ENCODE measurements at regions not wholly inside any gene's neighbourhood (a gene's known extent, or its start where the extent isn't known, plus 50 kb on each side); places are given as distances from the start of the nearest gene placed in this dataset.

GRCh38 chr6:145020114-145020513 is 715.2 kb downstream of the EPM2A start:
- no peak overlapping the region for H3K4me3 ChIP-seq (ENCODE audit: low read length)

GRCh38 chr6:145020543-145020942 is 714.8 kb downstream of the EPM2A start:
- Histone ChIP-seq H3K9ac (ENCODE audit: low read length) (no peak overlapping the region), H3K4me1 (ENCODE audit: control insufficient read depth, insufficient read depth, low read length) (no peaks in the 10 kb centered on the region), H3K9me3 (ENCODE audit: control insufficient read depth, low read length) (no peaks in the 10 kb centered on the region), H3K36me3 (ENCODE audit: control insufficient read depth, insufficient read depth, low read length) (no peaks in the 10 kb centered on the region), H3K4me3 (ENCODE audit: low read length) (no peak overlapping the region), H3K27me3 (ENCODE audit: control insufficient read depth, insufficient read depth, low read length) (no peaks in the 10 kb centered on the region)

More at GRCh38 chr6:145020114-145020513, 715.2 kb downstream of the EPM2A start:
- no peaks in the 10 kb centered on the region for H3K27me3 ChIP-seq (ENCODE audit: control insufficient read depth, insufficient read depth, low read length)
- H3K9ac ChIP-seq (ENCODE audit: low read length) = no peak overlapping the region
- H3K9me3 ChIP-seq (ENCODE audit: control insufficient read depth, low read length) = no peaks in the 10 kb centered on the region
- H3K4me1 ChIP-seq (ENCODE audit: control insufficient read depth, insufficient read depth, low read length) = no peaks in the 10 kb centered on the region
- no peaks in the 10 kb centered on the region for H3K36me3 ChIP-seq (ENCODE audit: control insufficient read depth, insufficient read depth, low read length)

DNA sequence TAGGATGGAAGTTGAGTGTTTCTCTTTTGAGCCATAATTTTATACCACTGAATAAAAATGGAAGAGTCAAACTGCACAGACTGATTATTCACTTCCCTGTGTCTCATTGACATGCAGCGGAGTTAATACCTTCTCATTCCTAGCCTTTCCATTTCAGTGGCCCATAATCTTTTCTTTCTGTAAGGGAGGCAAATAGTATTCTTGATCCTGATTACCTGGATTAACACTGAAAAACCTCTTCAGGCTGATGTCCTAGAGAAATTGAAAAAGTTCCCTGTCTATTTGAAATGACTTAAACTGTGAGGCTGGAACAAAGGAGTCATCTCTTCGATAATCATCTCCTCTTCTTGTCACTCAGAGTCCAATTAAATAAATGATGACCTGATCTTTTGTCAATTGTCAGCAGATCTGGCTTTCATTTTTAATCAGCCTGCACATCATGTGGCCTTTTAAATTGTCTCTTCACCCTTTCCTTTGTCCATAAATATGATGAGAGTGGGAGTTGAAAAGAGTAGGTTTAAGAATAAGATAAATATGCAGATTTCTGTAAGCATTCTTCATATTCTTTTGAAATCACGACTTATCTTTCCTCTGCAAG is 713.0 kb downstream of the EPM2A start:
- Histone ChIP-seq H3K27me3 (ENCODE audit: control insufficient read depth, insufficient read depth, low read length) (no peaks in the 10 kb centered on the region), H3K4me3 (ENCODE audit: low read length) (no peak overlapping the region)

GRCh38 chr6:145023116-145023726 is 712.1 kb downstream of the EPM2A start:
- no peaks in the 10 kb centered on the region for H3K36me3 ChIP-seq (ENCODE audit: control insufficient read depth, insufficient read depth, low read length)
- H3K27me3 ChIP-seq (ENCODE audit: control insufficient read depth, insufficient read depth, low read length) = no peaks in the 10 kb centered on the region
- no peaks in the 10 kb centered on the region for H3K4me1 ChIP-seq (ENCODE audit: control insufficient read depth, insufficient read depth, low read length)
- no peak overlapping the region for H3K4me3 ChIP-seq (ENCODE audit: low read length)
- no peaks in the 10 kb centered on the region for H3K9me3 ChIP-seq (ENCODE audit: control insufficient read depth, low read length)
- H3K9ac ChIP-seq (ENCODE audit: low read length) = no peak overlapping the region

More for the DNA sequence above, 713.0 kb downstream of the EPM2A start:
- H3K4me1 ChIP-seq (ENCODE audit: control insufficient read depth, insufficient read depth, low read length) = no peaks in the 10 kb centered on the region
- no peaks in the 10 kb centered on the region for H3K9me3 ChIP-seq (ENCODE audit: control insufficient read depth, low read length)
- no peak overlapping the region for H3K9ac ChIP-seq (ENCODE audit: low read length)
- no peaks in the 10 kb centered on the region for H3K36me3 ChIP-seq (ENCODE audit: control insufficient read depth, insufficient read depth, low read length)

GRCh38 chr6:145025488-145025887 is 709.8 kb downstream of the EPM2A start:
- Histone ChIP-seq H3K9me3 (ENCODE audit: control insufficient read depth, low read length) (no peaks in the 10 kb centered on the region), H3K4me3 (ENCODE audit: low read length) (no peak overlapping the region), H3K27me3 (ENCODE audit: control insufficient read depth, insufficient read depth, low read length) (no peaks in the 10 kb centered on the region), H3K9ac (ENCODE audit: low read length) (no peak overlapping the region), H3K36me3 (ENCODE audit: control insufficient read depth, insufficient read depth, low read length) (no peaks in the 10 kb centered on the region), H3K4me1 (ENCODE audit: control insufficient read depth, insufficient read depth, low read length) (no peaks in the 10 kb centered on the region)

GRCh38 chr6:145026267-145026679 is 709.0 kb downstream of the EPM2A start:
- H3K9me3 ChIP-seq (ENCODE audit: control insufficient read depth, low read length) = no peaks in the 10 kb centered on the region
- no peak overlapping the region for H3K9ac ChIP-seq (ENCODE audit: low read length)
- H3K36me3 ChIP-seq (ENCODE audit: control insufficient read depth, insufficient read depth, low read length) = no peaks in the 10 kb centered on the region
- no peak overlapping the region for H3K4me3 ChIP-seq (ENCODE audit: low read length)
- H3K27me3 ChIP-seq (ENCODE audit: control insufficient read depth, insufficient read depth, low read length) = no peaks in the 10 kb centered on the region
- H3K4me1 ChIP-seq (ENCODE audit: control insufficient read depth, insufficient read depth, low read length) = no peaks in the 10 kb centered on the region

- Histone ChIP-seq H3K4me3 (ENCODE audit: low read length) (no peak overlapping the region), H3K27me3 (ENCODE audit: control insufficient read depth, insufficient read depth, low read length) (no peaks in the 10 kb centered on the region), H3K9me3 (ENCODE audit: control insufficient read depth, low read length) (no peaks in the 10 kb centered on the region), H3K36me3 (ENCODE audit: control insufficient read depth, insufficient read depth, low read length) (no peaks in the 10 kb centered on the region), H3K4me1 (ENCODE audit: control insufficient read depth, insufficient read depth, low read length) (no peaks in the 10 kb centered on the region), H3K9ac (ENCODE audit: low read length) (no peak overlapping the region)
Observed at GRCh38 chr6:145028144-145028818, 707.0 kb downstream of the EPM2A start.

DNA sequence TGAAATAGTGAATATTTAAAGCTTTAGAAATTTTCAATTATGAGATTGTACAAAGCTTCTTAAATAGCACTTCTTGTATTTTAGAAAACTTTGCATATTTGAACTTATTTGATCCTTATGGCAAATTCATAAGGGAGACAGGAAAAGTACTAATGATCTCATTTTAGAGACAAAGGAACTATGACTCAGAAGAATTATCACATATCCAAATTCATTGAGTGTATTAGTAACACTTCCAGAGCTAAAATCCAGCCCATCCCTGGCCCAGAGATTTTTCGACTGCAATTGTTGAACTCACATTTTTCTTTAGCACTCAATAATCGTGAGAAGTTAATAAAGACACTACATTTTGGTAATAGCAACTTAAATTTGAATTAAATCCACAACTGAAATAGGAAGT is 704.3 kb downstream of the EPM2A start:
- Histone ChIP-seq H3K4me1 (ENCODE audit: control insufficient read depth, insufficient read depth, low read length) (no peaks in the 10 kb centered on the region), H3K36me3 (ENCODE audit: control insufficient read depth, insufficient read depth, low read length) (no peaks in the 10 kb centered on the region), H3K9me3 (ENCODE audit: control insufficient read depth, low read length) (no peaks in the 10 kb centered on the region), H3K4me3 (ENCODE audit: low read length) (no peak overlapping the region), H3K27me3 (ENCODE audit: control insufficient read depth, insufficient read depth, low read length) (no peaks in the 10 kb centered on the region), H3K9ac (ENCODE audit: low read length) (no peak overlapping the region)

DNA sequence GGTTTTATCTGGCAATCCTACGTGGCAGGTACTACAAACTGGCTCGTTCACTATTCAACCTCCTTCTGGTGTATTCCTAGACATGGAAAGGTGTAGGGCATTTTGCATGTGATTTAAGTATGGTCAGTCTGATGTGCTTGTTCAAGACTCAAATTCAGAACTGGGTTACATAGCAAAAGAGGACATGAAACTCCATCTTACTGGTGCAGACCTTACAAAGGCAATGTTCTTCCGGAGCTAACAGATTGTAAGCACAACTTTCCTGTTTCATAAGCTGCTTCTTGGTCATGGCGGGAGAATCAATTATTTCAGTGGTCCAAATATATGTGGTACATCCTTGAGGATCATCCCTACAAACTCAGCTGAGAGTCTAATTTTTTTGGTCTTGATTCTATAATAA is 703.4 kb downstream of the EPM2A start:
- Histone ChIP-seq H3K4me1 (ENCODE audit: control insufficient read depth, insufficient read depth, low read length) (no peaks in the 10 kb centered on the region), H3K4me3 (ENCODE audit: low read length) (no peak overlapping the region), H3K9me3 (ENCODE audit: control insufficient read depth, low read length) (no peaks in the 10 kb centered on the region), H3K9ac (ENCODE audit: low read length) (no peak overlapping the region), H3K36me3 (ENCODE audit: control insufficient read depth, insufficient read depth, low read length) (no peaks in the 10 kb centered on the region), H3K27me3 (ENCODE audit: control insufficient read depth, insufficient read depth, low read length) (no peaks in the 10 kb centered on the region)

DNA sequence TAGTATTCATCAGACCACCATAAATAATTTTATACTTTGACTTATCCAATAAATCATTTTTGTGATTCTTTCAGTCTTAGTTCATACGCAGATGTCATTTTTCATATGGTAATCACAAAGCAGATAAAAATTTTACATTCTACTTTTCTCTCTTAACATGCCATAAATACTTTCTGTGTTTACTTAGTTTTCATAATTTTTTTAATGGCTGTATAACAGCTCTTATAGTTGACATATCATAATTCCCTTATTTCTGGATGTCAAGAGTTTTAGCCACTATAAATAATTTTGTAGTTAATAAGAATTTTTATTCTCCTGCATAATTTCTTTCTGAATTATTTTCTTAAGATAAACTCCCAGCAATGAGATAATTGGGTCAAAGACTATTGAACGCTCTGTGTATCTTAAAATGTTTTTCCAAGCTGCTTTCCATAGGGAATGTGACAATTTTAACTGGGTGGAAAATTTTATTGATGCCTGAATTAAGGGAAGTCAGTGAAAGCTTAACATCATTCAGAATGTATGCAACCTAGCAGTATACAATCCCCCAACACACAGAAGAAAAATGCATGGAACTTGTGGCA is 702.7 kb downstream of the EPM2A start:
- Histone ChIP-seq H3K9me3 (ENCODE audit: control insufficient read depth, low read length) (no peaks in the 10 kb centered on the region), H3K4me1 (ENCODE audit: control insufficient read depth, insufficient read depth, low read length) (no peaks in the 10 kb centered on the region), H3K36me3 (ENCODE audit: control insufficient read depth, insufficient read depth, low read length) (no peaks in the 10 kb centered on the region), H3K9ac (ENCODE audit: low read length) (no peak overlapping the region), H3K27me3 (ENCODE audit: control insufficient read depth, insufficient read depth, low read length) (no peaks in the 10 kb centered on the region), H3K4me3 (ENCODE audit: low read length) (no peak overlapping the region)

- no peak overlapping the region for H3K9ac ChIP-seq (ENCODE audit: low read length)
- H3K4me1 ChIP-seq (ENCODE audit: control insufficient read depth, insufficient read depth, low read length) = no peaks in the 10 kb centered on the region
- H3K4me3 ChIP-seq (ENCODE audit: low read length) = no peak overlapping the region
- no peaks in the 10 kb centered on the region for H3K36me3 ChIP-seq (ENCODE audit: control insufficient read depth, insufficient read depth, low read length)
- H3K27me3 ChIP-seq (ENCODE audit: control insufficient read depth, insufficient read depth, low read length) = no peaks in the 10 kb centered on the region
- no peaks in the 10 kb centered on the region for H3K9me3 ChIP-seq (ENCODE audit: control insufficient read depth, low read length)
Observed at GRCh38 chr6:145034664-145035063, 700.7 kb downstream of the EPM2A start.

GRCh38 chr6:145036236-145036635 is 699.1 kb downstream of the EPM2A start:
- Histone ChIP-seq H3K9me3 (ENCODE audit: control insufficient read depth, low read length) (no peaks in the 10 kb centered on the region), H3K9ac (ENCODE audit: low read length) (no peak overlapping the region), H3K27me3 (ENCODE audit: control insufficient read depth, insufficient read depth, low read length) (no peaks in the 10 kb centered on the region), H3K4me3 (ENCODE audit: low read length) (no peak overlapping the region), H3K36me3 (ENCODE audit: control insufficient read depth, insufficient read depth, low read length) (no peaks in the 10 kb centered on the region), H3K4me1 (ENCODE audit: control insufficient read depth, insufficient read depth, low read length) (no peaks in the 10 kb centered on the region)

All from mucosa of stomach (tissue), 1 donor.